Vagina (tissue), 2 donors: ENCODE measurements at regions not wholly inside any gene's neighbourhood (a gene's known extent, or its start where the extent isn't known, plus 50 kb on each side); places are given as distances from the start of the nearest gene placed in this dataset.

ENCODE experiments used
- DNase-seq, 2 donors: peaks; one replicate each; pipeline ENCODE4 v3.0.0-alpha.2; 2017; ENCODE audit errors: extremely low spot score in 2 of 2
- H3K27ac ChIP-seq: fragments of 200-600 bp; sonication (generic); one replicate; pipeline ENCODE4 v1.5.1; 2019
- H3K27me3 ChIP-seq: fragments of 200-600 bp; sonication (generic); one replicate; pipeline ENCODE4 v1.5.1; 2019
- H3K36me3 ChIP-seq, 2 donors: fragments of 200-600 bp; sonication (generic); one replicate each; pipeline ENCODE4 v1.5.1; 2017 to 2019
- H3K4me1 ChIP-seq: fragments of 200-600 bp; sonication (generic); one replicate; pipeline ENCODE4 v1.5.1; 2019
- H3K4me3 ChIP-seq, 2 donors: fragments of 200-600 bp; sonication (generic); 1 replicate in 1 of 2; 2 replicates in 1 of 2; pipeline ENCODE4 v1.5.1; 2016 to 2019
- H3K9me3 ChIP-seq: fragments of 200-600 bp; sonication (generic); one replicate; pipeline ENCODE4 v1.5.1; 2019
- CTCF ChIP-seq, 3 experiments: fragments of 450-650 bp in 2 of 3; fragments of 200-600 bp in 1 of 3; sonication (generic) in 1 of 3; IDR thresholded peaks; one replicate each; pipeline ENCODE4 v1.5.1; 2017 to 2019; ENCODE audit warnings: antibody characterized with exemption in 3 of 3, mild to moderate bottlenecking in 2 of 3, moderate library complexity in 2 of 3
- POLR2A ChIP-seq, 2 donors: fragments of 450-650 bp; IDR thresholded peaks; one replicate each; pipeline ENCODE4 v1.6.1; 2017; ENCODE audit warnings: antibody characterized with exemption in 2 of 2, mild to moderate bottlenecking in 2 of 2, moderate library complexity in 2 of 2
- POLR2AphosphoS5 ChIP-seq, 2 donors: sonication (generic); formaldehyde crosslinking; IDR thresholded peaks; one replicate each; pipeline ENCODE4 v1.9.0; 2017; ENCODE audit warnings: antibody characterized with exemption in 2 of 2, mild to moderate bottlenecking in 2 of 2, low read depth in 1 of 2; ENCODE audit not compliant: insufficient read depth in 1 of 2
- intact Hi-C: fragments of 100-400 bp; cut with DNase I; formaldehyde crosslinking; loops from one replicate; pipeline ENCODE4 v1.15.1; 2023

GRCh38 chr13:86429756-86430155, 630.5 kb upstream of the SLITRK6 start:
- DNase-seq, result no peak
- Histone ChIP-seq H3K4me1 (no peaks in the 10 kb centered on the region), H3K36me3 (no peaks in the 10 kb centered on the region), H3K27ac (no peak overlapping the region), H3K27me3 (no peaks in the 10 kb centered on the region), H3K9me3 (no peaks in the 10 kb centered on the region), H3K4me3 (no peak overlapping the region)
- intact Hi-C loops, result no loop called here
- no peak for TF ChIP-seq POLR2A (IDR thresholded peaks at IDR 0.05)
- TF ChIP-seq POLR2AphosphoS5 (IDR thresholded peaks at IDR 0.05; ENCODE audit: insufficient read depth in 1 of 2, low read depth in 1 of 2), result no peak
- no peak for TF ChIP-seq CTCF (IDR thresholded peaks at IDR 0.05)

- Histone ChIP-seq H3K9me3 (no peaks in the 10 kb centered on the region), H3K36me3 (no peaks in the 10 kb centered on the region), H3K27me3 (no peaks in the 10 kb centered on the region), H3K4me1 (no peaks in the 10 kb centered on the region), H3K27ac (no peak overlapping the region), H3K4me3 (no peak overlapping the region)
- TF ChIP-seq CTCF (IDR thresholded peaks at IDR 0.05), result no peak
- no peak for TF ChIP-seq POLR2AphosphoS5 (IDR thresholded peaks at IDR 0.05; ENCODE audit: insufficient read depth in 1 of 2, low read depth in 1 of 2)
- no peak for TF ChIP-seq POLR2A (IDR thresholded peaks at IDR 0.05)
- no peak for DNase-seq
- intact Hi-C loops, result no loop called here
Observed at GRCh38 chr13:86438034-86438433, 638.8 kb upstream of the SLITRK6 start.

GRCh38 chr13:86445206-86445605, 646.0 kb upstream of the SLITRK6 start:
- no peak for DNase-seq
- TF ChIP-seq POLR2A (IDR thresholded peaks at IDR 0.05) (no peak), POLR2AphosphoS5 (IDR thresholded peaks at IDR 0.05; ENCODE audit: insufficient read depth in 1 of 2, low read depth in 1 of 2) (no peak), CTCF (IDR thresholded peaks at IDR 0.05) (no peak)
- no peaks in the 10 kb centered on the region for H3K4me1 ChIP-seq
- intact Hi-C loops, result no loop called here
- H3K27me3 ChIP-seq, result no peaks in the 10 kb centered on the region
- no peak overlapping the region for H3K27ac ChIP-seq
- H3K36me3 ChIP-seq, result no peaks in the 10 kb centered on the region
- no peak overlapping the region for H3K4me3 ChIP-seq
- H3K9me3 ChIP-seq, result no peaks in the 10 kb centered on the region

- Histone ChIP-seq H3K4me3 (no peak overlapping the region), H3K9me3 (no peaks in the 10 kb centered on the region), H3K27me3 (no peaks in the 10 kb centered on the region), H3K4me1 (no peaks in the 10 kb centered on the region), H3K36me3 (no peaks in the 10 kb centered on the region), H3K27ac (no peak overlapping the region)
- DNase-seq, result no peak
- no peak for TF ChIP-seq POLR2A (IDR thresholded peaks at IDR 0.05)
- intact Hi-C loops, result no loop called here
Observed at GRCh38 chr13:86445672-86446071, 646.5 kb upstream of the SLITRK6 start.

GRCh38 chr13:86446311-86446710, 647.1 kb upstream of the SLITRK6 start:
- Histone ChIP-seq H3K4me3 (no peak overlapping the region), H3K9me3 (no peaks in the 10 kb centered on the region), H3K36me3 (no peaks in the 10 kb centered on the region), H3K4me1 (no peaks in the 10 kb centered on the region), H3K27me3 (no peaks in the 10 kb centered on the region), H3K27ac (no peak overlapping the region)
- TF ChIP-seq POLR2AphosphoS5 (IDR thresholded peaks at IDR 0.05; ENCODE audit: insufficient read depth in 1 of 2, low read depth in 1 of 2) (no peak), POLR2A (IDR thresholded peaks at IDR 0.05) (no peak), CTCF (IDR thresholded peaks at IDR 0.05) (no peak)
- DNase-seq, result no peak
- intact Hi-C loops, result no loop called here

- Histone ChIP-seq H3K4me1 (no peaks in the 10 kb centered on the region), H3K27ac (no peak overlapping the region)
- intact Hi-C loops, result no loop called here
Observed at GRCh38 chr13:86447479-86447878, 648.3 kb upstream of the SLITRK6 start.

More at GRCh38 chr13:86447479-86447878, 648.3 kb upstream of the SLITRK6 start:
- Histone ChIP-seq H3K36me3 (no peaks in the 10 kb centered on the region), H3K9me3 (no peaks in the 10 kb centered on the region), H3K27me3 (no peaks in the 10 kb centered on the region), H3K4me3 (no peak overlapping the region)
- no peak for DNase-seq
- TF ChIP-seq POLR2AphosphoS5 (IDR thresholded peaks at IDR 0.05; ENCODE audit: insufficient read depth in 1 of 2, low read depth in 1 of 2), result no peak
- TF ChIP-seq POLR2A (IDR thresholded peaks at IDR 0.05), result no peak
- no peak for TF ChIP-seq CTCF (IDR thresholded peaks at IDR 0.05)
